GM21423 (cell line): ENCODE measurements at regions not wholly inside any gene's neighbourhood (a gene's known extent, or its start where the extent isn't known, plus 50 kb on each side); places are given as distances from the start of the nearest gene placed in this dataset.

Experiments
- ATAC-seq: cut with Tn5 transposase; IDR thresholded peaks from one replicate; pipeline ENCODE4 v1.9.1; 2021; ENCODE audit warnings: mild to moderate bottlenecking, moderate library complexity; ENCODE audit not compliant: unreplicated experiment

DNA sequence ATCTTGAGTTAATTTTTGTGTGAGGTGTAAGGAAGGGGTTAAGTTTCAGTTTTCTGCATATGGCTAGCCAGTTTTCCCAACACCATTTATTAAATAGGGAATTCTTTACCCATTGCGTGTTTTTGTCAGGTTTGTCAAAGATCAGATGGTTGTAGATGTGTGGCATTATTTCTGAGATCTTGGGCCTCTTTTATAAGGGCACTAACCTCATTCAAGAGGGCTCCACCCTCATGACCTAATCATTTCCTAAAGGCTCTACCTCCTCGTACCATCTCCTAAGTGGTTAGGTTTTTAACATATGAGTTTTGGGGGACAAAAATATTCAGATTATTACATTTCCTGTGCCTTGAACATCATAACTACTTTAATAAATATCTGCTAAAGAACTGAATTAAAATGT is 510.9 kb downstream of the UTRN start:
- no peak for ATAC-seq

DNA sequence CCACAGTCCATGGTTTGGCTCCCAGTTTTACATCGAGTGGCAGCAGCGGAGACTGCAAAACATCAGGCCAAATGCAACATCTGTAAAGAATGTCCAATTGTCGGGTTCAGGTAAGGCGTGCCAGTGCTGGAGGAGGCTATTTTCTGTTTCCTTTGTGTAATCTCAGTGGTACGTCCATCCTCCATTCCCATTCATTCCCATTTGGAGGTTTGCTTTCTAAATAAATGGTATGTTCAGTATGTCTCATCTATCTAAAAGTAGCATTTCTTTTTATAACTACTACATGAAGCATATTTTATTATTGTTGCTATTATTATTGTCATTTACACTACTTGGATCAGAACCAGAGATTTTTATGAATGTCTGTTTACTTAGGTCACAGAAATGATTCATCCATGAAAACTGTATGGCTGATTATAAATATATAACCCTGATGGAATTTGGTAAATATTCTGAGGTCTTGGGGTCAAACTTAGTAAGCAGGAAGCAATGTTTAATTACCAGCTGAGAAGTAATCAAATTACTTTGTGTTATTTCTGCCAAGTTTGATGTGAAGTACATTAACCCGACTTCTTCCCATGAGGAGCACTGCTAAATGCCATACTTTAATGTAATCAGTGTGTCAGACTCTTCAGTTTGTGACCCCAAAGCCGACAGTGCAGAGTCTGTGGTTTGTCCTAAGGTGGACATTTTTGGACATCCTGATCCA is 512.9 kb downstream of the UTRN start:
- no peak for ATAC-seq

GRCh38 chr6:144804246-144804790 is 519.2 kb downstream of the UTRN start:
- no peak for ATAC-seq

- no peak for ATAC-seq
Measured at GRCh38 chr6:144805049-144805448, 519.9 kb downstream of the UTRN start.

DNA sequence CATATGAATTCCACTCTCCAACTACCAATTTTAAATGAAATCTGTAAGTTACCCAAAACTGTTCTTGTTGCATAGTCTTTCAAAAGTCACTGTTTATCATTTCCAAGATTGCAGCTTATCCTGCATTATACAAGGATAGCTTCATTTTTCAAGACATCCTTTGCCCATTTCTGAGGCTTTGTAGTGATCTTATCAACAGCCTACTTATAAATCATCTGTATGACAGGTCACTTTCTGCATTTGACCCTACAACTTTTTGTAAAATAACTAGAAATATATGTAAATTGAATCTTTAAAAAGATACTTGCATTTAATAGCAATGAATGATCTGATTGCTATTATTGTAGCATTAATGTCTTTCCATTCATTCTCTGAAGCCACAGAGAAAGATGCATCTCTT is 521.1 kb downstream of the UTRN start:
- no peak for ATAC-seq

DNA sequence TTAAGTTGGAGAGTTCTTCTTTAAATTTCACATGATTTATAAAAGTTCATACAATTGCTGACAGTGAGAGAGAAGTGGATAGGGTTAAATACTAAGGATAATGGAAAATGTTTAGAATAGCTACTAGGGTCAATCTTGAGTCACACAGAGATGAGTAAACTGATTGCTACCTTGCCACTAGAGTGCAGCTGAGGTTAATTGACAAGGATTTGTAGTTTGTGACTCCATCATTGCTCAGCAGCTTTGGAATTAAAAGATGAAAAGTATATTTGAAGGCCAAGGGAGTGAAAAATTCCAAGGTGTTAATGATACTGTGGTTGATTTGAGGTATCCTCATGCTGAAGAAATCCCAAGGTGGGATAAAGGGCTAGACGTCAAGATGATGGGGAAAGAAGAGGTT is 524.0 kb downstream of the UTRN start:
- no peak for ATAC-seq

DNA sequence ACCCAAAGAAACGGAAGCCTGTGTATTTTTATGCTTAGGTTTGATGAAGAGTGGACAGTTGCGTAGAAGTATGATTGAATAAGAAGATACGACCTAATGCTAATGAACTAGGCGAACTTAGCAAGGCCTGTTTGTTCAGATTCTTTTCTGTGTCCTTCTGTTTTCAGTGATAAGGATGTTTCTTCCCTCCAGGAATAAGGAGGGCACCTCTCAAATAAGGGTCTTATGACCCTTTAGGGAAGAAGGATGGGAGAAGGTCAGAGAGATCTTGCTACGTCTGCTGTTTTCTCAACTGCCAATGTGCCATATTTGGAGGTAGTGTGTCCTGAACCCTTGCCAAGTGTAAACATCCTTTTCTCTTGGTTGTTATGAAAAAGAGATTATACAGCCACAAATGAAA is 524.8 kb downstream of the UTRN start:
- no peak for ATAC-seq

DNA sequence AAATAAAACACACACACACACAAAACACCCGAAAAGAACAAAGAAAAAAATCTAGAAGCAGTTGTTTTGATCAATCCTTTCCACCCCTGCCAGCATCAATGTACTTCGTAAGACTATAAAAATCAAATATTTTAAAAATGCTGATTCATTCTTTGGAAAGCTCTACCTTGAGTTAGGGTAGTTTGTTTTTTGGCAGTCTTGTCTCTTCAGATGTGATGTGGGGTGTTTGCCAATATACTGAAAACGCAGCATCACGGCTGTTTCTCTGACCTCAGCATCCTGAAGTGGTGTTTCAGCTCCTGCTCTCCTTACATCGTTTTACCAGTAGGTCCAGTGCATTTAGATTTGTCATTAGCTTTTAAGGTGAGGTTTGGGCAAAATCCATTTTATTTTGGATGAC is 526.0 kb downstream of the UTRN start:
- ATAC-seq: no peak

DNA sequence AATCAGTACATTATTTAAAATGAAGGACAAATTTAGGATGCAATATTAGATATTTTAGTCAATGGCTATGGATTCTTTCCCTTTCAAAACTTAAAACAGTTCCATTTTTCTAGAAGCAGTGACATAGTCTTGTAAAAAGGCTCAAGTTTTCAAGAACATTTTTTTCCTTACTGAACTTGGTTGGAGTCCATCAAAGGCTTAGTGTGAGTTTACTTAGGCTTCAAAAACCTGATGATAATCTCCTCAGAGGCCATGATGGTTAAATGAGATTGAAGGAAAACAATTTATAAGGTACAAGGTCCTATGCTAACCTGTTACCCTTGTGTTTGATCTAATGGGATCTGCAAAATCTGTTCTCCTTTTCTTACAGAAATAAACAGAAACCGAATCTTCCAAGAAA is 531.8 kb downstream of the UTRN start:
- no peak for ATAC-seq

GRCh38 chr6:144820270-144820669 is 535.1 kb downstream of the UTRN start:
- ATAC-seq: no peak

- ATAC-seq: no peak
Measured at GRCh38 chr6:144823131-144823530, 538.0 kb downstream of the UTRN start.

DNA sequence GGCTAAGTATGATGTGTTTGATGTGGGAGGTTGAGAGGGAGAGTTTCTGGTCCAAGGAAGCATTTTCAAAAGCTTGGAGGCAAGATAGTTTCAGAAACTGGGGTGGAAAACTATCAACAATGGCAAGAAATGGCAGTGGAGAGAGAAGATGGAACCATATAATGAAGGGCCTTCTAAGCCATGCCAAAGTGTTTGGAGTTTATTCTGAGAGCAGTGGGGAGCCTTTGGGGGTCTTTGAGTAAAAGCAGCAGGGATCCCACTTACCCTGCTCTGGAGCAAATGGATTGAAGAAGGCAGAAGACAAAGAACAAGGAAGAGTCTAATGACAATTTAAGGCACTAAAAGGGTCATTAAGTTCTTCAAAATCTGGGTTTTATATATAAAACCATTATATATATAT is 538.9 kb downstream of the UTRN start:
- no peak for ATAC-seq

GRCh38 chr6:144834426-144835038 is 549.4 kb downstream of the UTRN start:
- ATAC-seq: no peak

DNA sequence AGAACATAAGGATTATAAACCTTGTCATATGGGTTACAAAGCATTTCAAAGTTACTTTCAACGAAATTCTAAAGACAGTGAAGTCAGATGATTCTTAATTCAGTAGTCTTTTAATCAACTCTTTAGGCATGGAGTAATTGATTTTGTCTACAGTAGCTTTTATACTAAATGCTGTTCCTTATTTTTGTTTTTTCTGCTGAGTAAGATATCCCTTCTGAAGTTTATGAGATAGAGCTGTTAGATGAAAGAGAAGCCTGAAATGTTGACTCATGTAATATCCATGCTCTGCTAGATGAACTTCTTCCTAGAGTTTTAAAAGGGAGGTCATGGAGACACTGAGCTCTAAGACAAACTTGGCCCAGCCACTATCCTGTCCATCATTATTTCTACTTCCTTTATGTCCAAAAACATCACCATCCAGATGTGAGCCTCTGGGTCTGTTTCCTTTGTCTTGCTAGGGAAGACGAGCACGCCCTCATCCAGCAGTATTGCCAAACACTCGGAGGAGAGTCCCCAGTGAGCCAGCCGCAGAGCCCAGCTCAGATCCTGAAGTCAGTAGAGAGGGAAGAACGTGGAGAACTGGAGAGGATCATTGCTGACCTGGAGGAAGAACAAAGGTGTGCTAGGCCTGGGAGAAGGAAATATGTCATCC is 550.3 kb downstream of the UTRN start:
- no peak for ATAC-seq

DNA sequence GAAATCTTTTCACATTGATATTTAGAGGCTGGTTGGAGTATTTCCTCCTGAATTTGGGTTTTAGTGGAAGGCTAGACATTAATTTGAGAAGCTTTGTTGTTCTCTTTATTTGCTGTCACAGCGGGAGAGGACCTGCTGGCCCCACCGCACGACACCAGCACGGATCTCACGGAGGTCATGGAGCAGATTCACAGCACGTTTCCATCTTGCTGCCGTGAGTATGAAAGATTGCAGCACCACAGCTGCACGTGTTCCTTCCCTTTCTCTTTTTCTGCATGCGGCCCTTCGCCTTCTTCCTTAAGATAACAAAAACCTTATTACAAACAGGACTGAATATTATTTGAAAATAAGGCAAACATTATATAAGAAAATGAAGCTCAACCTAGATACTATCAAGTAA is 555.5 kb downstream of the UTRN start:
- no peak for ATAC-seq

GRCh38 chr6:144843701-144844100 is 558.6 kb downstream of the UTRN start:
- ATAC-seq: no peak

DNA sequence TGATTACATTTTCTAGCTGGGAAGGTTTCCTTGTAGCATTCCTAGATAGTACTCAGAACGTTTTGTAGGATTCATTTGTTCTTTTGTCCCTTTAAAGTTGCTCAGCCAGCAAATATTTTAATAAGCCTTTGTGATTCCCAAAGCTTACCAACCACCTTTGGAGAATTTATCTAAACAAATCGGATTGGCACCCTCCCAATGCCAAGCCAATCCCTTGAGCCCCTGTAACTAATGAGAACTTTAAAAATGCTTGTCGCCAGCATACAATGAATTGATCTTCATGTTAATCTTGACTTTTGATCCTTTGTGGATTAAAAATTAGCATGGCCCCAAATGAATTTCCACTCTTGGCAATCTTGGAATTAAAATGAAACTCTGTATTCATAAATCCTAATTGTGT is 559.5 kb downstream of the UTRN start:
- ATAC-seq: no peak

DNA sequence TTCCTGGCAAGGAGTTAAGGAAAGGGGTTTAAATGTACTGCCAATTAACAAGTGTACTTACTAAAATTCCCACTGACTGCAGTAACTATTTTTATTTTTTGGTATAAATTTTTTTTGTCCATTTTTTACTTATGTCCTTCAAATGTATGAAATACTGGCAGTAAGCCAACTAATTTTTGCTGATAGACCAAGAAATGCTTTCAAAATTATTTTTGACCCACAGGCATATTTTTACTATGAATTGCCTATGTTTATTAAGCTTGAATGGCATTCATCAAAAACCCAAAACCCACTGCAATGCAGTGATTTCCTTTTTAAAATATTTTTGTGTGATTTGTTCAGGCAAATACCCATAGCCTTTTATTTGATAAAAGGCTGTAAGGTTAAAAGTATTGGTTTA is 560.1 kb downstream of the UTRN start:
- ATAC-seq: no peak

- no peak for ATAC-seq
Measured at GRCh38 chr6:144847916-144848315, 562.8 kb downstream of the UTRN start.

GRCh38 chr6:144849920-144850319 is 564.8 kb downstream of the UTRN start:
- ATAC-seq: no peak

- ATAC-seq: no peak
Measured at GRCh38 chr6:144853603-144854002, 568.5 kb downstream of the UTRN start.

DNA sequence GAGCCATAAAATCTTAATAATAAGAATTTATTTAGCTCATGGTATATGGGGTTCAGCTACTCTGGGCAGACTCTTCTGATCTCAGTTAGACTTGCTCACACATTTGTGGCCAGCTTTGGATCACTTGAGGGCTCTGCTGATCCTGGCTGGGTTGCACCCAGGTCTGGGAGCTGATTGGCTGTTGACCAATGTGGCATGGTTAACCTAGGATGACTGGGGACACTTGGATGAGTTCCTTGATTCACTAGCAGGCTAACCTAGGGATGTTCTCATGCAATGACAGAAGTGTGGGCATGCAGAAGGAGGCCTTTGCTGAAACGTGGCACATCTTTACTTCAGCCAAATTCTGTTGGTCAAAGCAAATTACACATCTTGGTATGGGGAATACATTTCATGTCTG is 569.5 kb downstream of the UTRN start:
- no peak for ATAC-seq
